Bronchial epithelial cell (primary cell): ENCODE measurements at regions not wholly inside any gene's neighbourhood (a gene's known extent, or its start where the extent isn't known, plus 50 kb on each side); places are given as distances from the start of the nearest gene placed in this dataset.
A peak's percentile ranks its signal among the peaks of the same experiment; 100 is the strongest.

Experiments used
- DNase-seq: peaks from one replicate; pipeline ENCODE4 v3.0.0-alpha.2; 2010; ENCODE audit warnings: low read depth
- FAIRE-seq: peaks from 2 replicates; lab custom pipeline; 2011; peaks lifted over from hg19 to GRCh38; lab: Jason Lieb, UNC
- H3K27me3 ChIP-seq: 2 replicates; pipeline ENCODE4 v1.5.1; 2011; ENCODE audit warnings: low read length; ENCODE audit not compliant: control insufficient read depth, insufficient read depth
- H3K36me3 ChIP-seq: 2 replicates; pipeline ENCODE4 v1.5.1; 2011; ENCODE audit warnings: low read length; ENCODE audit not compliant: control insufficient read depth, insufficient read depth
- H3K4me3 ChIP-seq: 2 replicates; pipeline ENCODE4 v1.5.1; 2011; ENCODE audit warnings: mild to moderate bottlenecking, low read depth, low read length, control low read depth
- CTCF ChIP-seq: IDR thresholded peaks from 2 replicates; pipeline ENCODE4 v1.5.1; 2011; ENCODE audit warnings: mild to moderate bottlenecking, moderate library complexity, low read length, control low read depth, inconsistent platforms; ENCODE audit not compliant: insufficient read depth, severe bottlenecking

GRCh38 chr9:109705515-109705914, 74.5 kb upstream of the PALM2AKAP2 start:
- H3K27me3 ChIP-seq, result peaks cover 3% of the 10 kb centered on the region
- peak; percentile 17 for TF ChIP-seq CTCF
- DNase-seq, result peak; percentile 60
- no peaks in the 10 kb centered on the region for H3K36me3 ChIP-seq
- H3K4me3 ChIP-seq, result no peak overlapping the region
- no peak for FAIRE-seq

GRCh38 chr9:109707355-109707754, 72.6 kb upstream of the PALM2AKAP2 start:
- TF ChIP-seq CTCF, result no peak
- FAIRE-seq (no peak), DNase-seq (peak; percentile 10)
- Histone ChIP-seq H3K36me3 (no peaks in the 10 kb centered on the region), H3K27me3 (peaks cover 3% of the 10 kb centered on the region), H3K4me3 (no peak overlapping the region)

- Histone ChIP-seq H3K27me3 (peaks cover 3% of the 10 kb centered on the region), H3K4me3 (no peak overlapping the region), H3K36me3 (no peaks in the 10 kb centered on the region)
- TF ChIP-seq CTCF, result no peak
- FAIRE-seq (no peak), DNase-seq (no peak)
Measured at GRCh38 chr9:109708451-109708945, 71.5 kb upstream of the PALM2AKAP2 start.

- Histone ChIP-seq H3K36me3 (no peaks in the 10 kb centered on the region), H3K4me3 (no peak overlapping the region), H3K27me3 (peaks cover 4% of the 10 kb centered on the region)
- no peak for DNase-seq
- no peak for TF ChIP-seq CTCF
- peak; percentile 79 for FAIRE-seq
Measured at GRCh38 chr9:109709866-109710265, 70.1 kb upstream of the PALM2AKAP2 start.

- FAIRE-seq, result no peak
- TF ChIP-seq CTCF, result no peak
- Histone ChIP-seq H3K4me3 (no peak overlapping the region), H3K36me3 (no peaks in the 10 kb centered on the region), H3K27me3 (peaks cover 4% of the 10 kb centered on the region)
- no peak for DNase-seq
Measured at GRCh38 chr9:109710830-109711229, 69.2 kb upstream of the PALM2AKAP2 start.

- Histone ChIP-seq H3K4me3 (no peak overlapping the region), H3K27me3 (peaks cover 2% of the 10 kb centered on the region), H3K36me3 (no peaks in the 10 kb centered on the region)
- DNase-seq (no peak), FAIRE-seq (no peak)
- no peak for TF ChIP-seq CTCF
Measured at GRCh38 chr9:109715344-109715743, 64.7 kb upstream of the PALM2AKAP2 start.
